ENCODE measurements at regions not wholly inside any gene's neighbourhood (a gene's known extent, or its start where the extent isn't known, plus 50 kb on each side); places are given as distances from the start of the nearest gene placed in this dataset.
A peak's percentile ranks its signal among the peaks of the same experiment; 100 is the strongest.

GRCh38 chr1:228977307-228977706 lies 242.0 kb downstream of the RHOU start:
- no peaks in the 10 kb centered on the region for H3K9me3 ChIP-seq
- DNase-seq (ENCODE audit: low spot score) (no peak), ATAC-seq (ENCODE audit: insufficient number of reproducible peaks, low FRiP score, low read depth) (no peak)
- peaks cover 8 to 13% of the 10 kb centered on the region in 2 donors for H3K4me1 ChIP-seq (ENCODE audit: control insufficient read depth in 1 of 2, low read depth in 2 of 2)
- H3K36me3 ChIP-seq = no peaks in the 10 kb centered on the region
- H3K4me3 ChIP-seq = no peak overlapping the region
- no peak overlapping the region for H3K27ac ChIP-seq
- TF ChIP-seq CTCF (IDR thresholded peaks at IDR 0.05) = no peak
- H3K27me3 ChIP-seq (replicated peaks; ENCODE audit: insufficient read depth) = no peaks in the 10 kb centered on the region

GRCh38 chr1:228977741-228978140 lies 242.5 kb downstream of the RHOU start:
- H3K36me3 ChIP-seq = no peaks in the 10 kb centered on the region
- H3K27ac ChIP-seq = no peak overlapping the region
- DNase-seq (ENCODE audit: low spot score) = no peak
- ATAC-seq (ENCODE audit: insufficient number of reproducible peaks, low FRiP score, low read depth) = no peak
- H3K4me1 ChIP-seq (ENCODE audit: control insufficient read depth in 1 of 2, low read depth in 2 of 2) = peaks cover 8 to 13% of the 10 kb centered on the region in 2 donors
- no peaks in the 10 kb centered on the region for H3K9me3 ChIP-seq
- no peak overlapping the region for H3K4me3 ChIP-seq
- no peaks in the 10 kb centered on the region for H3K27me3 ChIP-seq (replicated peaks; ENCODE audit: insufficient read depth)
- TF ChIP-seq CTCF (IDR thresholded peaks at IDR 0.05) = no peak

- H3K4me1 ChIP-seq (ENCODE audit: control insufficient read depth in 1 of 2, low read depth in 2 of 2) = peaks cover 8 to 13% of the 10 kb centered on the region in 2 donors
- no peak for TF ChIP-seq CTCF (IDR thresholded peaks at IDR 0.05)
- peak overlapping the region; percentile 22 for H3K4me3 ChIP-seq
- H3K36me3 ChIP-seq = no peaks in the 10 kb centered on the region
- H3K27ac ChIP-seq = no peak overlapping the region
- no peak for DNase-seq (ENCODE audit: low spot score)
- H3K27me3 ChIP-seq (replicated peaks; ENCODE audit: insufficient read depth) = no peaks in the 10 kb centered on the region
- no peak for ATAC-seq (ENCODE audit: insufficient number of reproducible peaks, low FRiP score, low read depth)
- no peaks in the 10 kb centered on the region for H3K9me3 ChIP-seq
Measured at GRCh38 chr1:228978484-228979324, 243.4 kb downstream of the RHOU start.

- no peak overlapping the region for H3K27ac ChIP-seq
- ATAC-seq (ENCODE audit: insufficient number of reproducible peaks, low FRiP score, low read depth) (no peak), DNase-seq (ENCODE audit: low spot score) (no peak)
- peaks cover 8 to 13% of the 10 kb centered on the region in 2 donors for H3K4me1 ChIP-seq (ENCODE audit: control insufficient read depth in 1 of 2, low read depth in 2 of 2)
- no peaks in the 10 kb centered on the region for H3K9me3 ChIP-seq
- H3K36me3 ChIP-seq = no peaks in the 10 kb centered on the region
- TF ChIP-seq CTCF (IDR thresholded peaks at IDR 0.05) = no peak
- no peaks in the 10 kb centered on the region for H3K27me3 ChIP-seq (replicated peaks; ENCODE audit: insufficient read depth)
- no peak overlapping the region for H3K4me3 ChIP-seq
Measured at GRCh38 chr1:228979325-228979699, 244.0 kb downstream of the RHOU start.

- DNase-seq (ENCODE audit: low spot score) (no peak), ATAC-seq (ENCODE audit: insufficient number of reproducible peaks, low FRiP score, low read depth) (no peak)
- H3K4me3 ChIP-seq = no peak overlapping the region
- H3K36me3 ChIP-seq = no peaks in the 10 kb centered on the region
- H3K4me1 ChIP-seq (ENCODE audit: control insufficient read depth in 1 of 2, low read depth in 2 of 2) = peaks cover 8 to 13% of the 10 kb centered on the region in 2 donors
- no peak overlapping the region for H3K27ac ChIP-seq
- H3K27me3 ChIP-seq (replicated peaks; ENCODE audit: insufficient read depth) = no peaks in the 10 kb centered on the region
- TF ChIP-seq CTCF (IDR thresholded peaks at IDR 0.05) = no peak
- no peaks in the 10 kb centered on the region for H3K9me3 ChIP-seq
Measured at GRCh38 chr1:228979774-228980173, 244.5 kb downstream of the RHOU start.

All from thoracic aorta (tissue), 2 donors.